ENCODE measurements at regions not wholly inside any gene's neighbourhood (a gene's known extent, or its start where the extent isn't known, plus 50 kb on each side); places are given as distances from the start of the nearest gene placed in this dataset.

- TF ChIP-seq CTCF (IDR thresholded peaks at IDR 0.05 in 2 of 3, conservative IDR thresholded peaks at IDR 0.05 in 1 of 3; ENCODE audit: borderline replicate concordance in 1 of 3, insufficient read depth in 1 of 3, low read depth in 2 of 3, low read length in 2 of 3) (no peak), ZFX (IDR thresholded peaks at IDR 0.05) (no peak), EZH2 (IDR thresholded peaks at IDR 0.05) (no peak), RAD21 (IDR thresholded peaks at IDR 0.05; ENCODE audit: low read depth) (no peak), MAX (IDR thresholded peaks at IDR 0.05) (no peak)
These were observed 199.3 kb downstream of the NMUR2 start (continued) for GRCh38 chr5:152205804-152206203.

GRCh38 chr5:152202321-152202720 lies 202.8 kb downstream of the NMUR2 start:
- no TSS peak for BruUV-seq (replicated peaks)
- Histone ChIP-seq H3K27me3 (ENCODE audit: insufficient read depth, low read length) (peaks cover 6% of the 10 kb centered on the region), H3K4me2 (ENCODE audit: low read length) (no peak overlapping the region), H3K9me3 (ENCODE audit: control insufficient read depth in 1 of 2, insufficient read depth in 1 of 2, low read depth in 1 of 2, low read length in 2 of 2) (no peaks in the 10 kb centered on the region), H4K20me1 (ENCODE audit: insufficient read depth) (no peaks in the 10 kb centered on the region), H3K27ac (ENCODE audit: low read depth, low read length) (no peak overlapping the region), H3K36me3 (ENCODE audit: control insufficient read depth in 1 of 2, insufficient read depth in 2 of 2, low read length in 2 of 2) (no peaks in the 10 kb centered on the region), H3K79me2 (ENCODE audit: insufficient read depth, low read length) (no peaks in the 10 kb centered on the region), H3K9ac (ENCODE audit: low read length) (no peak overlapping the region), H3K9me2 (ENCODE audit: insufficient read depth) (no peaks in the 10 kb centered on the region), H3K4me1 (ENCODE audit: control insufficient read depth in 1 of 2, insufficient read depth in 2 of 2, low read length in 2 of 2) (no peaks in the 10 kb centered on the region), H2AFZ (ENCODE audit: low read depth, low read length, poor library complexity, severe bottlenecking) (no peak overlapping the region), H3K4me3 (replicated peaks in 1 of 2; ENCODE audit: low read depth in 1 of 2, low read length in 2 of 2) (no peak overlapping the region)
- POLR2A ChIA-PET = no interaction called here
- CTCF ChIA-PET = no interaction called here
- intact Hi-C loops (cut with micrococcal nuclease) = no loop called here
- DNase-seq (ENCODE audit: low read depth, low spot score) (no peak), ATAC-seq (no peak)
- RAD21 ChIA-PET (ENCODE audit: low non-redundant PET in 1 of 2, low total read pairs in 2 of 2, uncharacterized antibody in 2 of 2, unreplicated experiment in 2 of 2) = no interaction called here
- TF ChIP-seq MAX (IDR thresholded peaks at IDR 0.05) (no peak), FOSL1 (IDR thresholded peaks at IDR 0.05; ENCODE audit: low read depth) (no peak), POLR2AphosphoS5 (IDR thresholded peaks at IDR 0.05; ENCODE audit: low read depth, low read length) (no peak), ATF3 (IDR thresholded peaks at IDR 0.05) (no peak), SP1 (IDR thresholded peaks at IDR 0.05; ENCODE audit: low read depth) (no peak), ZBTB33 (IDR thresholded peaks at IDR 0.05; ENCODE audit: extremely low read depth, insufficient replicate concordance, low read length) (no peak), CTCF (IDR thresholded peaks at IDR 0.05 in 2 of 3, conservative IDR thresholded peaks at IDR 0.05 in 1 of 3; ENCODE audit: borderline replicate concordance in 1 of 3, insufficient read depth in 1 of 3, low read depth in 2 of 3, low read length in 2 of 3) (no peak), EZH2phosphoT487 (IDR thresholded peaks at IDR 0.05; ENCODE audit: borderline replicate concordance) (no peak), ELF1 (IDR thresholded peaks at IDR 0.05; ENCODE audit: borderline replicate concordance, low read depth) (no peak), ZNF274 (IDR thresholded peaks at IDR 0.05; ENCODE audit: low read depth, low read length) (no peak), TCF7L2 (IDR thresholded peaks at IDR 0.05; ENCODE audit: borderline replicate concordance, extremely low read depth, insufficient read depth, insufficient read length) (no peak), EGR1 (IDR thresholded peaks at IDR 0.05; ENCODE audit: low read depth) (no peak), SRF (IDR thresholded peaks at IDR 0.05; ENCODE audit: low read depth) (no peak), EZH2 (IDR thresholded peaks at IDR 0.05) (no peak), JUND (IDR thresholded peaks at IDR 0.05) (no peak)

Measured in HCT116 (cell line).